Left ventricle myocardium inferior (tissue), 1 donor: ENCODE measurements at regions not wholly inside any gene's neighbourhood (a gene's known extent, or its start where the extent isn't known, plus 50 kb on each side); places are given as distances from the start of the nearest gene placed in this dataset.

Source experiments
- DNase-seq: peaks from one replicate; pipeline ENCODE4 v3.0.0-alpha.2; 2020
- H3K27ac ChIP-seq: fragments of 200-600 bp; replicated peaks from 2 replicates; pipeline ENCODE4 v1.8.0; 2021
- H3K27me3 ChIP-seq: fragments of 200-600 bp; 2 replicates; pipeline ENCODE4 v1.8.0; 2021; ENCODE audit warnings: low read depth
- H3K36me3 ChIP-seq: fragments of 200-600 bp; 2 replicates; pipeline ENCODE4 v1.8.0; 2021
- H3K4me1 ChIP-seq: fragments of 200-600 bp; 2 replicates; pipeline ENCODE4 v1.8.0; 2021
- H3K4me3 ChIP-seq: fragments of 200-600 bp; 2 replicates; pipeline ENCODE4 v1.8.0; 2021; ENCODE audit warnings: mild to moderate bottlenecking, moderate library complexity
- H3K9me3 ChIP-seq: fragments of 200-600 bp; replicated peaks from 2 replicates; pipeline ENCODE4 v1.8.0; 2021
- intact Hi-C: fragments of 100-400 bp; cut with micrococcal nuclease; formaldehyde crosslinking; loops from one replicate; pipeline ENCODE4 v1.11.0; 2022
- TF ChIP-seq, protein P1 (sequence below): fragments of 200-600 bp; IDR thresholded peaks from 2 replicates; pipeline ENCODE4 v1.8.0; 2021; ENCODE audit warnings: antibody characterized with exemption, mild to moderate bottlenecking, borderline replicate concordance
- donor health status: DM: no; HTN: yes; CAD: no; lungs with severe emphysema.

DNA sequence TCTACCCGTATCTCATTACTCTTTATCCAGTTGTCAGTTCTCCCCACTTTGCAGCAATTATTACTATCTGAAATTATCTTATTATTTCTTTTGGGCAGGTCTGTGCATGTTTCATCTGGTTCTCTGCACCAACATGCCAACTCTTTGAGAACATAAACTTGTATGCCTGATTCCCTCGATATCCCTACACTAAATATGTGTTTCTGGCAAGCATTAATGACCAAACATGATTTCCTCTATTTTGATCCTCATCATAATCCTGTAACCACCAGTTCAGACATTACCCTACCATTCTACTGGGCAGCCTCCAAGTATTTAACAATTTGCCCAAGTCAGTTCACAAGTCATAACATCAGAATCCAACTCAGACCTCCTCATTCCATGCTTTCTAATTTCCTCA is 426.1 kb downstream of the FOXO1 start:
- intact Hi-C loops: no loop called here
- no peak overlapping the region for H3K4me3 ChIP-seq

DNA sequence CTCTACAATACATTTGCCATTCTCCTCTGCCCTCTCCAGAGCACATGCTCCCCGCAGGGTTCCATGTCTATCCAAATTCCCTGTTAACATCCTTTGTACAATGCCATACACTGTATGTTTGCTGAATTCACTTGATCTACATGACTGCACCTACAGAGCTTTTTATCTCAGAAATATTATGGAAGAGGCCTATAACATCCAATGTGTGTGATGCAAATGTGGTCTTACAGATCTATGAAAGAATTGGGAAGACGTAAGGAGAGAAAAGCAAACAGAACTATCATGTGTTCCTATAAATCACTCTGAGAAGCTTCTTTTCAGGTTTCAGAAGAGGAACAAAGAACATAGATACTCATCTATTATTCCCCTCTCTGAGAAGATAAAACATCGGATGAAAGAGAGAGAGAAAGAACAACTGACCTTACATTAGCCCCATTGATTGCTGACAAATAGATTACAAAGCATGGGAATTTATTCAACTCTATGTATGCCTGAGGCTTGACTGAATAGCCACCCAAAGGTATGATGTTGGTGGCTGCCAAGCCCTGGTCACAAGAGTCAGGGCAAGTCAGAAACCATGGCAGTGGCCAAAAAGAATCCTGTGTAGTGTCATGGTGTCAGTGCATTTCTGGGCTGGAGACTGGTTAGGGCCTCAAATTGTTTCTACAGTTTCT is 425.2 kb downstream of the FOXO1 start:
- intact Hi-C loops: no loop called here
- Histone ChIP-seq H3K27me3 (no peaks in the 10 kb centered on the region), H3K27ac (no peak overlapping the region), H3K4me3 (no peak overlapping the region), H3K9me3 (peaks cover 6% of the 10 kb centered on the region), H3K36me3 (no peaks in the 10 kb centered on the region), H3K4me1 (no peaks in the 10 kb centered on the region)
- no peak for DNase-seq
- TF ChIP-seq, protein P1, sequence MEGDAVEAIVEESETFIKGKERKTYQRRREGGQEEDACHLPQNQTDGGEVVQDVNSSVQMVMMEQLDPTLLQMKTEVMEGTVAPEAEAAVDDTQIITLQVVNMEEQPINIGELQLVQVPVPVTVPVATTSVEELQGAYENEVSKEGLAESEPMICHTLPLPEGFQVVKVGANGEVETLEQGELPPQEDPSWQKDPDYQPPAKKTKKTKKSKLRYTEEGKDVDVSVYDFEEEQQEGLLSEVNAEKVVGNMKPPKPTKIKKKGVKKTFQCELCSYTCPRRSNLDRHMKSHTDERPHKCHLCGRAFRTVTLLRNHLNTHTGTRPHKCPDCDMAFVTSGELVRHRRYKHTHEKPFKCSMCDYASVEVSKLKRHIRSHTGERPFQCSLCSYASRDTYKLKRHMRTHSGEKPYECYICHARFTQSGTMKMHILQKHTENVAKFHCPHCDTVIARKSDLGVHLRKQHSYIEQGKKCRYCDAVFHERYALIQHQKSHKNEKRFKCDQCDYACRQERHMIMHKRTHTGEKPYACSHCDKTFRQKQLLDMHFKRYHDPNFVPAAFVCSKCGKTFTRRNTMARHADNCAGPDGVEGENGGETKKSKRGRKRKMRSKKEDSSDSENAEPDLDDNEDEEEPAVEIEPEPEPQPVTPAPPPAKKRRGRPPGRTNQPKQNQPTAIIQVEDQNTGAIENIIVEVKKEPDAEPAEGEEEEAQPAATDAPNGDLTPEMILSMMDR: no peak

More for the DNA sequence above, 426.1 kb downstream of the FOXO1 start:
- Histone ChIP-seq H3K36me3 (no peaks in the 10 kb centered on the region), H3K27me3 (no peaks in the 10 kb centered on the region), H3K9me3 (peaks cover 6% of the 10 kb centered on the region), H3K27ac (no peak overlapping the region), H3K4me1 (peaks cover 2% of the 10 kb centered on the region)
- no peak for DNase-seq
- TF ChIP-seq, protein P1: no peak

DNA sequence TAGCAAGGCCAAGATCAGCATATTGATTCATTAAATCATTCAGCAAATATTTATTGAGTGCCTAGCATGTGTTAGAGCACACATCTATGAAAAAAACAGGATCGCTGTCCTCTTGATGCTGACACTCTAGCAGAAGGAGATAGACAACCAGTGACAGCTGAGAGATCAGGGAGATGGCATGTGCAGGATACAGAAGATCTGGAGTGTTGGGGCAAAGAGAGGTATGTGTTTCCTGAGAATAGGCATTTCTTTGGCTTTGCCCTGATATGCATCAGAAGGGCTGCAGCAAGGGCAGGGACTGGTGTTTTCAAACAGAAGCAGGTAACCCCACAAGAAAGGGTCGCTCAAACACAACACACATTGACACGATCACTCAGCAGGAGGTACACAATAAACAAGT is 423.4 kb downstream of the FOXO1 start:
- Histone ChIP-seq H3K36me3 (no peaks in the 10 kb centered on the region), H3K4me3 (no peak overlapping the region), H3K27ac (no peak overlapping the region), H3K27me3 (no peaks in the 10 kb centered on the region), H3K9me3 (peaks cover 5% of the 10 kb centered on the region), H3K4me1 (no peaks in the 10 kb centered on the region)
- no peak for DNase-seq
- TF ChIP-seq, protein P1: no peak
- intact Hi-C loops: no loop called here

DNA sequence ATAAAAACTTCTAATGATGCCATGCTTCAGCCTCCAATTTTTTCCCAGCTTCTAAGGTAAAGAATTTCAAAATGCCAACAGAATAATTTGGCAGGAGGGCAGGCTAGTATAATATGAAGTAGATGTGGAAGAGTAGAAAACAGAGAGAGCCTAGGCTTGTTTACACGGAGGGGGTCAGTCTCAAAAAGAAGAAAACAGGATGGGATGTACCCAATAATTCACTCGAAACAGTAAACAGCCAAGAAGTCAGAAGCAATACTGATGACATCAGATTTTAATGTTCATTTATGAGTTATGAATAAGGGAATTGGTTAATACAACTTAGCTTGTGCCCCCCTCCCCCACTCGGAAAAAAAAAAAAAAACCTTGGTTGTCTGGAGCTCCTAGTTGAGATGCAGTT is 422.5 kb downstream of the FOXO1 start:
- Histone ChIP-seq H3K36me3 (no peaks in the 10 kb centered on the region), H3K9me3 (peaks cover 2% of the 10 kb centered on the region), H3K4me1 (no peaks in the 10 kb centered on the region), H3K4me3 (no peak overlapping the region), H3K27me3 (no peaks in the 10 kb centered on the region), H3K27ac (no peak overlapping the region)
- TF ChIP-seq, protein P1: no peak
- intact Hi-C loops: no loop called here
- DNase-seq: no peak

DNA sequence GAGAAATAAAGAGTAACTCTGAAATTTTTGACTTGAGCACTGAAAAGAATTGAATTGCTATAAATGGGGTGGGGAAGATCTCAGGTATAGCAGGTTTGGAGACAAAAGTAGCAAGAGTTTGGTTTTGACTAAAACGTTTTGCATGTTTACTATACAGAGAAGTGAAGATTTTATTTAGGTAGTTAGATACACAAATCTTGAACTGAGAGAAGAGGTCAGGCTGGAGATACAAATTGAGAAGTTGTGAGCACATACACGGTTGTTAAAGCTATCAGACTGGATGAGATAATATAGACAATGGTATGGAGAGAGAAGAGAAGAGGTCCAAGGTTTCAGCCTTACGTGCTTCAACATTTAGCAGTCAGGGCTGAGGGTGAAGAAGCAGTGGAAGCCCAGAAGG is 420.9 kb downstream of the FOXO1 start:
- intact Hi-C loops: no loop called here
- Histone ChIP-seq H3K27ac (no peak overlapping the region), H3K4me3 (no peak overlapping the region), H3K4me1 (no peaks in the 10 kb centered on the region), H3K27me3 (no peaks in the 10 kb centered on the region), H3K36me3 (no peaks in the 10 kb centered on the region), H3K9me3 (peaks cover 11% of the 10 kb centered on the region)
- TF ChIP-seq, protein P1: no peak
- DNase-seq: no peak

DNA sequence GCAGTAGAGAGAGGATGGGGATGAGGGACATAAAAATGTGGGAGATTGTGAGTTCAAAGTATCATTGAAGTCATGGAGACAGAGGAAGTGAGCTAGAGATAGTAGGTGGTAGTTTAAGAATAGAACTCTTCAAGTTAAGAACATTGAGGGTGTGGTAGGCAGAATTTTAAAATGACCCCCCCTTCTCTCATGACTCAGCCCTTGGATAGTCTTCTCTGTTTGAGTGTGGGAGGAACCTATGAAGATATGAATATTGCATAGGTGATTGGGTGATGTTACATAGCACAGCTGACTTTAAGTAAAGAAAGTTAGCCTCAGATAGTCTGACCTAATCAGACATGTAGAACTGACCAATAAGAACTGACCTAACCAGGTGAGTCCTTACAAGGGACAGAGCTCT is 418.6 kb downstream of the FOXO1 start:
- intact Hi-C loops: no loop called here
- peaks cover 8% of the 10 kb centered on the region for H3K4me1 ChIP-seq
- TF ChIP-seq, protein P1: no peak
- no peak overlapping the region for H3K4me3 ChIP-seq
- H3K36me3 ChIP-seq: no peaks in the 10 kb centered on the region
- H3K9me3 ChIP-seq: peaks cover 11% of the 10 kb centered on the region
- H3K27ac ChIP-seq: no peak overlapping the region
- no peak for DNase-seq
- H3K27me3 ChIP-seq: no peaks in the 10 kb centered on the region
